NB4 (cell line): ENCODE measurements at regions not wholly inside any gene's neighbourhood (a gene's known extent, or its start where the extent isn't known, plus 50 kb on each side); places are given as distances from the start of the nearest gene placed in this dataset.

Source experiments
- MYC ChIP-seq: IDR thresholded peaks from 2 replicates; pipeline ENCODE4 v1.6.1; 2011; ENCODE audit warnings: low read depth, low read length
- POLR2A ChIP-seq: IDR thresholded peaks from 2 replicates; pipeline ENCODE4 v1.6.1; 2011; ENCODE audit warnings: mild to moderate bottlenecking; ENCODE audit not compliant: insufficient read length; ENCODE audit errors: extremely low read depth
- TF ChIP-seq, protein P1 (sequence below): IDR thresholded peaks from one replicate; pipeline ENCODE4 v1.5.1; 2012; ENCODE audit warnings: low read depth, low read length
- TF ChIP-seq, protein P2 (sequence below): IDR thresholded peaks from 2 replicates; pipeline ENCODE4 v1.6.1; 2011; ENCODE audit warnings: low read depth, low read length

DNA sequence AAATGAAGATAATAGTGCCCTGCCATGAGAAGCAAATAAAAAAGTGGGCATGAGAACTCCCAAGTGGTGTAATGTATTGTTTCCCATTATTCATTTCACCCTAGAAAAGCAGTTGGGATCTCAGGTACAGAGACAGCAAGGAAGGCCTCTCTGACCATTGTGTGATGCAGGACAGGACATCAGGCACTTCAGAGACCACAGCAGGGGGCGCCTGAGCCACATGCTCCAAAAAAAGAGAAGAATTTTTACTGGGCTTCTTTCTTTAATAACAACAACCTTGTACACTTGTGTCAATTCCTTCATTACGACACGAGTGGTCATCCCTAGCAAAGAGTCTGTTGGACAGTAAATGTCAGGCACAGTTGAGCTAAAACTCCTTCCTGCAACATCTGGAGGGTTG, 533.3 kb downstream of the OMA1 start:
- TF ChIP-seq, protein P1, sequence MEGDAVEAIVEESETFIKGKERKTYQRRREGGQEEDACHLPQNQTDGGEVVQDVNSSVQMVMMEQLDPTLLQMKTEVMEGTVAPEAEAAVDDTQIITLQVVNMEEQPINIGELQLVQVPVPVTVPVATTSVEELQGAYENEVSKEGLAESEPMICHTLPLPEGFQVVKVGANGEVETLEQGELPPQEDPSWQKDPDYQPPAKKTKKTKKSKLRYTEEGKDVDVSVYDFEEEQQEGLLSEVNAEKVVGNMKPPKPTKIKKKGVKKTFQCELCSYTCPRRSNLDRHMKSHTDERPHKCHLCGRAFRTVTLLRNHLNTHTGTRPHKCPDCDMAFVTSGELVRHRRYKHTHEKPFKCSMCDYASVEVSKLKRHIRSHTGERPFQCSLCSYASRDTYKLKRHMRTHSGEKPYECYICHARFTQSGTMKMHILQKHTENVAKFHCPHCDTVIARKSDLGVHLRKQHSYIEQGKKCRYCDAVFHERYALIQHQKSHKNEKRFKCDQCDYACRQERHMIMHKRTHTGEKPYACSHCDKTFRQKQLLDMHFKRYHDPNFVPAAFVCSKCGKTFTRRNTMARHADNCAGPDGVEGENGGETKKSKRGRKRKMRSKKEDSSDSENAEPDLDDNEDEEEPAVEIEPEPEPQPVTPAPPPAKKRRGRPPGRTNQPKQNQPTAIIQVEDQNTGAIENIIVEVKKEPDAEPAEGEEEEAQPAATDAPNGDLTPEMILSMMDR, result no peak
- TF ChIP-seq POLR2A, result no peak
- TF ChIP-seq, protein P2, sequence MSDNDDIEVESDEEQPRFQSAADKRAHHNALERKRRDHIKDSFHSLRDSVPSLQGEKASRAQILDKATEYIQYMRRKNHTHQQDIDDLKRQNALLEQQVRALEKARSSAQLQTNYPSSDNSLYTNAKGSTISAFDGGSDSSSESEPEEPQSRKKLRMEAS, result no peak
- TF ChIP-seq MYC, result no peak
